Bone marrow (tissue), 2 donors: ENCODE measurements at regions not wholly inside any gene's neighbourhood (a gene's known extent, or its start where the extent isn't known, plus 50 kb on each side); places are given as distances from the start of the nearest gene placed in this dataset.

Source experiments
- DNase-seq, 2 donors: peaks; one replicate each; lab custom pipeline; 2025; lab: John Stamatoyannopoulos, UW

DNA sequence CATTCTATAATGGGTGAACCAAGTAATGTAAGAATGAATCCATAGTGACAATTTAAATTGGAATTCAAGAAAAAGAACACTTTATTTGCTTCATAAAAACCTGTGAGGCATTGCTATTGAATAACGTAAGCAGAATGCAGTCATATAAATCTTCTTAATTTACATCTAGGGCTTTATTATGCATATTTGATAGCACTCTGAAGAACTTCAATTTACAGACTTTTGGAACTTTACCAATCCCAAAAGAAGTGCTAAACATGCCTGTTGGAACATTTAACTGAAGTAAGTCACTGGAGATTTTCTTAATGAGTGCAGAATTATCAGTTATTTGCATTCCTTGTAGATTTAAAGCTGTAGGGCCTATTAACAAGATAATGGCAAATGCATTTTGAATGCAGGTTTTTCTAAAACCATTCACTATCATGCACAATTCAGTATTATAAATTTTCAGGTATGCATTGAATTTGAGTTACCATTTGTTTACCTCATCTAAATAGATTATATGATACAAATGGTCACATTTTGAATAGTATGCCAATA is 1181.2 kb downstream of the ARAP2 start:
- no peak for DNase-seq

- no peak for DNase-seq
Measured at GRCh38 chr4:35066406-35066805, 1177.9 kb downstream of the ARAP2 start.

- DNase-seq, result no peak
Measured at GRCh38 chr4:35080799-35081198, 1163.5 kb downstream of the ARAP2 start.

DNA sequence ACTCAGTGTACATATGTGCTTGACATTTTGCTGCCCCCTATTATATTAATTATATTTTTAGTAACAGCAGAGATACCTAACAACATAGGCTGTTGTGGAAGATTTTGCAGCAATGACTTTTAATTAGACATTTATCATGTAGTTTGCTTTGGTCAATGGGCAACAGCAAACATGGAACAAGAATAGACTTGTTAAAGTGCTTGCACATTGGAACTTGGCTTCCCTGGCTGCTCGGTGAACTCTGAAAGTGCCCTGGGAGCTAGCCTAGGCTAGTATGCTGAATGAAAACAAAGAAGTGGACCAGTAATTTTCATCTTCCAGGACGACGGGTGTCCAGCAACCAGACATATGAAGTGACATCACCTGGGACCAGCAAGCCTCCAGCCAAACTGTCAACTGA is 1157.1 kb downstream of the ARAP2 start:
- no peak for DNase-seq

GRCh38 chr4:35100932-35101331 is 1143.4 kb downstream of the ARAP2 start:
- DNase-seq, result no peak

DNA sequence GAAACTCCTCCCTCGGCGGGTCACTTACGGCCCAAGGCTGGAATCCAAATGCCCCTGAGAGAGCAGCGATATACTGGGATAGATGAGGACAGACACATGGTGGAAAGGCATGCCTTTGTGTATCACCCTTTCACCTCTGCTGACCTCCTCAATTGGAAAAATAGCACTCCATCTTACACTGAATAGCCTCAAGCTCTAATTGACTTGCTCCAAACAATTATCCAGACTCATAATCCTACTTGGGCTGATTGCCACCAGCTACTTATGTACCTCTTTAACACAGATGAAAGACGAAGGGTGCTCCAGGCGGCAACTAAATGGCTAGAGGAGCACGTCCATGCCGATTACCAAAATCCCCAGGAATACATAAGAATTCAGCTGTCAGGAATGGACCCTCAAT is 1142.2 kb downstream of the ARAP2 start:
- no peak for DNase-seq

GRCh38 chr4:35105486-35105885 is 1138.8 kb downstream of the ARAP2 start:
- DNase-seq, result no peak

GRCh38 chr4:35106091-35106734 is 1138.1 kb downstream of the ARAP2 start:
- DNase-seq, result no peak

- no peak for DNase-seq
Measured at GRCh38 chr4:35124106-35124505, 1120.2 kb downstream of the ARAP2 start.

GRCh38 chr4:35125995-35126712 is 1118.2 kb downstream of the ARAP2 start:
- no peak for DNase-seq

DNA sequence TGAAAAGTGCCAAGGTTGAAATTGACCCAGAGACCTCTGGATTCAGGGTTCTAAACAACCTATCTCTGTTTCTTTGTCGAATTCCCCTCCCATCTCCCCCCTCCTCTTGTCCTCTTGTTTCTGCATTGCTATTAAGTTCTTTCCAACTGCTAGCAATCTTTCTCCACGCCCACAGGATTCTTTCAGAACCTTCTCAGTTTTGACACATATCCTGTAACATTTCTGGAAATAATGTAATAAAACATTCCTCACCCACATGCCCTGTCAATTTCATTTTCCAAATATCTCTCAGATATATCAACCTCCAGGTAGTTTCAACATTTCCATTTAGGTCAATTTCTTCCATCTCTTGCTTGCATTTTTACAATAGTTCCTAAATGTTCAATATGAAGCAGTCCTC is 1105.9 kb downstream of the ARAP2 start:
- DNase-seq, result no peak

DNA sequence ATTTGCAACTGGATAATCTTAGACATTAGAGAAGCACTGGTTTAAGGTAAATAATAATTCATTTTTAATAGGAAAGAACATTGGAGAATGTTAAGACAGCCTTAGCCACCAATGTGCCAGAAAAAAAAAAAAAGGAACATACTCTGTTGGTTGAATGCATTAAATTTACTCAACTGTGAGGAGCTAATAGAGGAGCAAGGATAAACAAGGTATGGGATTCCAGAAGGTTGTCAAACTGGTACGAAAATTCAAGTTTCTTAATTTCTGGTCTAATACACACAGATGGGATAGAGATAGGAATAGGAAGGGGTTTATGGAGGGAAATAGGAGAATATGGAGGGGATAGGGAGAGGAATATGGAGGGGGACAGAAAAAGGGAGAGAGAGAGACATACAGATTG is 1096.6 kb downstream of the ARAP2 start:
- DNase-seq, result no peak

GRCh38 chr4:35151816-35152572 is 1092.3 kb downstream of the ARAP2 start:
- no peak for DNase-seq

GRCh38 chr4:35163168-35163567 is 1081.1 kb downstream of the ARAP2 start:
- no peak for DNase-seq

GRCh38 chr4:35164063-35164462 is 1080.3 kb downstream of the ARAP2 start:
- no peak for DNase-seq

GRCh38 chr4:35166466-35166865 is 1077.8 kb downstream of the ARAP2 start:
- no peak for DNase-seq

- no peak for DNase-seq
Measured at GRCh38 chr4:35167385-35167784, 1076.9 kb downstream of the ARAP2 start.

GRCh38 chr4:35175487-35175886 is 1068.8 kb downstream of the ARAP2 start:
- no peak for DNase-seq

GRCh38 chr4:35175894-35176293 is 1068.4 kb downstream of the ARAP2 start:
- DNase-seq, result no peak

- DNase-seq, result no peak
Measured at GRCh38 chr4:35182451-35182850, 1061.9 kb downstream of the ARAP2 start.

- no peak for DNase-seq
Measured at GRCh38 chr4:35189988-35190613, 1054.2 kb downstream of the ARAP2 start.

DNA sequence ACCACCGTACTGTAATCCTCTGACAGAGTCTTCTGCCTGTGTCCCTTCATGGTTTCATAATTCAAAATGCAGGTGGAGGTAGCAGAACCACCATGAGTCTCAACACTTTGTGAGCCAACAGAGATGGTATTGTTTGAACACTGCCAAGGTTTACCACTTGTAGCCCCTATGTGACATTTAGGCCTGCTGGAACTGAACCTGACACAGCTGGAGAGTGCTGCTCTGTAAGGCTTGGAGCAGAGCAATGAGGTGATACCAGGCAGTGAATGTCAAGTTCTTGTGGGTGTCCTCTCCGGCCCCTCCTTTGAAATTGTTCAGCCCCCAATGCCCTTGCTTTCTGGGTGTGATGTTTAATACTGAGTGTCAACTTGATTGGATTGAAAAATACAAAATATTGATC is 1042.9 kb downstream of the ARAP2 start:
- DNase-seq, result no peak
